ENCODE measurements at regions not wholly inside any gene's neighbourhood (a gene's known extent, or its start where the extent isn't known, plus 50 kb on each side); places are given as distances from the start of the nearest gene placed in this dataset.

GRCh38 chr6:40901322-40902055 lies 137.5 kb downstream of the UNC5CL start:
- TF ChIP-seq CTCF (IDR thresholded peaks at IDR 0.05) (no peak), KAT7 (CRISPR knock-in tag; IDR thresholded peaks at IDR 0.05; ENCODE audit: borderline replicate concordance) (no peak)
